Astrocyte (in vitro differentiated cells and primary cell): ENCODE measurements at regions not wholly inside any gene's neighbourhood (a gene's known extent, or its start where the extent isn't known, plus 50 kb on each side); places are given as distances from the start of the nearest gene placed in this dataset.

Experiments
- EZH2 ChIP-seq: IDR thresholded peaks from 2 replicates; pipeline ENCODE4 v1.6.1; 2012; ENCODE audit warnings: mild to moderate bottlenecking, low read length, inconsistent platforms; ENCODE audit not compliant: insufficient read depth
- TF ChIP-seq, protein P1 (sequence below): IDR thresholded peaks from 2 replicates; pipeline ENCODE4 v1.5.1; 2011; ENCODE audit warnings: low read depth, mild to moderate bottlenecking, inconsistent platforms, low read length, moderate library complexity; ENCODE audit not compliant: insufficient read depth

DNA sequence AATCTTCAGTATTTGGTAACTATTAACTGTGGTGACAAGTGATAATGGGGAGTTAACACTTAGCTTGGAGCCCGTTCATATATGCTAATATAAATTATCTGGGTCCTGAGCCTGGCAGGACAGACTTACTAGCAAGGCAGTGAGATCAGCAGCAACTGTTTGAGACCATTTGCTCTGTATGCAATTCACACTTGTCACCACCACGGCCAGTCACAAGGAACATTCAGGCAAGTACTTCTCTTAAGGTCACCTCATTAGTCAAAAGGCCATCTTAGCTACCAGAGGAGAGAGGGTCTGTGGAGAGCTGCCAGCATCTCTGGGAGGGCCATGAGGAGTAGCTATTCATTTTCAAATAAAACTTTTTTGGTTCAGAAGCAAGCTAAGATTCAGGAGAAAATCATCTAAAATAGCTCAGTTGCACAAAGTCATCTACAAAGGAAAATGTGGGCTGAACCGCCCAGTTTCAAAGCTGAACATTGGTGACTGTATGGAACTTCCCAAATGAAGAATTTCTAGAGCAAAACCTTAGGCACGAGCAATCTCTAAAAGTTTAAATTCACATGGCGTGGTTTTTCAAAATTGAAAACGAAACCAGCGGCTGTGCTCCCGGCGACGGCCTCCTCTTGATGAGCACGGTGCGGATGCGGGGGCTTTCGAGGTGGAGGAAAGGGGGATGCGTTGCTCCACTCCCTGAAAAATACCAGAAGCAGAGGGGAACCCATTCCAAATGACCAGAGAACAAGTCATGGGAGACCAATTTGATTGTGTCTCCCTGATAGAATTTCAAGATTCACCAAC is 233.5 kb upstream of the MGMT start:
- TF ChIP-seq, protein P1, sequence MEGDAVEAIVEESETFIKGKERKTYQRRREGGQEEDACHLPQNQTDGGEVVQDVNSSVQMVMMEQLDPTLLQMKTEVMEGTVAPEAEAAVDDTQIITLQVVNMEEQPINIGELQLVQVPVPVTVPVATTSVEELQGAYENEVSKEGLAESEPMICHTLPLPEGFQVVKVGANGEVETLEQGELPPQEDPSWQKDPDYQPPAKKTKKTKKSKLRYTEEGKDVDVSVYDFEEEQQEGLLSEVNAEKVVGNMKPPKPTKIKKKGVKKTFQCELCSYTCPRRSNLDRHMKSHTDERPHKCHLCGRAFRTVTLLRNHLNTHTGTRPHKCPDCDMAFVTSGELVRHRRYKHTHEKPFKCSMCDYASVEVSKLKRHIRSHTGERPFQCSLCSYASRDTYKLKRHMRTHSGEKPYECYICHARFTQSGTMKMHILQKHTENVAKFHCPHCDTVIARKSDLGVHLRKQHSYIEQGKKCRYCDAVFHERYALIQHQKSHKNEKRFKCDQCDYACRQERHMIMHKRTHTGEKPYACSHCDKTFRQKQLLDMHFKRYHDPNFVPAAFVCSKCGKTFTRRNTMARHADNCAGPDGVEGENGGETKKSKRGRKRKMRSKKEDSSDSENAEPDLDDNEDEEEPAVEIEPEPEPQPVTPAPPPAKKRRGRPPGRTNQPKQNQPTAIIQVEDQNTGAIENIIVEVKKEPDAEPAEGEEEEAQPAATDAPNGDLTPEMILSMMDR = no peak
- TF ChIP-seq EZH2 = no peak
